HepG2 (cell line): ENCODE measurements at regions not wholly inside any gene's neighbourhood (a gene's known extent, or its start where the extent isn't known, plus 50 kb on each side); places are given as distances from the start of the nearest gene placed in this dataset.

Source experiments
- CCDC6 ChIP-seq: sonication (generic); formaldehyde crosslinking; IDR thresholded peaks from 2 replicates; pipeline ENCODE4 v1.8.1; 2022; ENCODE audit warnings: mild to moderate bottlenecking, missing genetic modification reagents, moderate library complexity
- RNF2 ChIP-seq: fragments of 450-650 bp; conservative IDR thresholded peaks from 2 replicates; pipeline ENCODE4 v1.6.1; 2016; ENCODE audit warnings: low read depth
- SP2 ChIP-seq: sonication (generic); formaldehyde crosslinking; IDR thresholded peaks from 2 replicates; pipeline ENCODE4 v1.5.1; 2020; ENCODE audit warnings: mild to moderate bottlenecking, missing genetic modification reagents
- ZNF431 ChIP-seq: sonication (generic); formaldehyde crosslinking; IDR thresholded peaks from 2 replicates; pipeline ENCODE4 v1.9.0; 2022; ENCODE audit warnings: missing genetic modification reagents, low read depth, mild to moderate bottlenecking, borderline replicate concordance
- ZNF570 ChIP-seq: sonication (generic); formaldehyde crosslinking; IDR thresholded peaks from 2 replicates; pipeline ENCODE4 v1.4.0; 2020; ENCODE audit warnings: mild to moderate bottlenecking, missing genetic modification reagents, borderline replicate concordance

- TF ChIP-seq ZNF431 (CRISPR knock-in tag): no peak
- no peak for TF ChIP-seq ZNF570
- no peak for TF ChIP-seq RNF2
- no peak for TF ChIP-seq CCDC6 (CRISPR knock-in tag)
- no peak for TF ChIP-seq SP2 (CRISPR knock-in tag)
Observed at GRCh38 chr3:110612045-110612444, 459.6 kb upstream of the NECTIN3 start.
